ENCODE measurements at regions not wholly inside any gene's neighbourhood (a gene's known extent, or its start where the extent isn't known, plus 50 kb on each side); places are given as distances from the start of the nearest gene placed in this dataset.

GRCh38 chr7:42606193-42606905 lies 305.5 kb downstream of the C7orf25 start:
- TF ChIP-seq, protein P1, sequence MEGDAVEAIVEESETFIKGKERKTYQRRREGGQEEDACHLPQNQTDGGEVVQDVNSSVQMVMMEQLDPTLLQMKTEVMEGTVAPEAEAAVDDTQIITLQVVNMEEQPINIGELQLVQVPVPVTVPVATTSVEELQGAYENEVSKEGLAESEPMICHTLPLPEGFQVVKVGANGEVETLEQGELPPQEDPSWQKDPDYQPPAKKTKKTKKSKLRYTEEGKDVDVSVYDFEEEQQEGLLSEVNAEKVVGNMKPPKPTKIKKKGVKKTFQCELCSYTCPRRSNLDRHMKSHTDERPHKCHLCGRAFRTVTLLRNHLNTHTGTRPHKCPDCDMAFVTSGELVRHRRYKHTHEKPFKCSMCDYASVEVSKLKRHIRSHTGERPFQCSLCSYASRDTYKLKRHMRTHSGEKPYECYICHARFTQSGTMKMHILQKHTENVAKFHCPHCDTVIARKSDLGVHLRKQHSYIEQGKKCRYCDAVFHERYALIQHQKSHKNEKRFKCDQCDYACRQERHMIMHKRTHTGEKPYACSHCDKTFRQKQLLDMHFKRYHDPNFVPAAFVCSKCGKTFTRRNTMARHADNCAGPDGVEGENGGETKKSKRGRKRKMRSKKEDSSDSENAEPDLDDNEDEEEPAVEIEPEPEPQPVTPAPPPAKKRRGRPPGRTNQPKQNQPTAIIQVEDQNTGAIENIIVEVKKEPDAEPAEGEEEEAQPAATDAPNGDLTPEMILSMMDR (IDR thresholded peaks at IDR 0.05), result no peak
- no peak for TF ChIP-seq POLR2AphosphoS5 (IDR thresholded peaks at IDR 0.05; ENCODE audit: low read depth, low read length)
- TF ChIP-seq TCF7L2 (IDR thresholded peaks at IDR 0.05; ENCODE audit: low read depth, low read length), result no peak
- TF ChIP-seq, protein P2, sequence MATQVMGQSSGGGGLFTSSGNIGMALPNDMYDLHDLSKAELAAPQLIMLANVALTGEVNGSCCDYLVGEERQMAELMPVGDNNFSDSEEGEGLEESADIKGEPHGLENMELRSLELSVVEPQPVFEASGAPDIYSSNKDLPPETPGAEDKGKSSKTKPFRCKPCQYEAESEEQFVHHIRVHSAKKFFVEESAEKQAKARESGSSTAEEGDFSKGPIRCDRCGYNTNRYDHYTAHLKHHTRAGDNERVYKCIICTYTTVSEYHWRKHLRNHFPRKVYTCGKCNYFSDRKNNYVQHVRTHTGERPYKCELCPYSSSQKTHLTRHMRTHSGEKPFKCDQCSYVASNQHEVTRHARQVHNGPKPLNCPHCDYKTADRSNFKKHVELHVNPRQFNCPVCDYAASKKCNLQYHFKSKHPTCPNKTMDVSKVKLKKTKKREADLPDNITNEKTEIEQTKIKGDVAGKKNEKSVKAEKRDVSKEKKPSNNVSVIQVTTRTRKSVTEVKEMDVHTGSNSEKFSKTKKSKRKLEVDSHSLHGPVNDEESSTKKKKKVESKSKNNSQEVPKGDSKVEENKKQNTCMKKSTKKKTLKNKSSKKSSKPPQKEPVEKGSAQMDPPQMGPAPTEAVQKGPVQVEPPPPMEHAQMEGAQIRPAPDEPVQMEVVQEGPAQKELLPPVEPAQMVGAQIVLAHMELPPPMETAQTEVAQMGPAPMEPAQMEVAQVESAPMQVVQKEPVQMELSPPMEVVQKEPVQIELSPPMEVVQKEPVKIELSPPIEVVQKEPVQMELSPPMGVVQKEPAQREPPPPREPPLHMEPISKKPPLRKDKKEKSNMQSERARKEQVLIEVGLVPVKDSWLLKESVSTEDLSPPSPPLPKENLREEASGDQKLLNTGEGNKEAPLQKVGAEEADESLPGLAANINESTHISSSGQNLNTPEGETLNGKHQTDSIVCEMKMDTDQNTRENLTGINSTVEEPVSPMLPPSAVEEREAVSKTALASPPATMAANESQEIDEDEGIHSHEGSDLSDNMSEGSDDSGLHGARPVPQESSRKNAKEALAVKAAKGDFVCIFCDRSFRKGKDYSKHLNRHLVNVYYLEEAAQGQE (IDR thresholded peaks at IDR 0.05; ENCODE audit: insufficient read depth in 1 of 2, low read depth in 2 of 2, low read length in 1 of 2), result no peak
